ENCODE measurements at regions not wholly inside any gene's neighbourhood (a gene's known extent, or its start where the extent isn't known, plus 50 kb on each side); places are given as distances from the start of the nearest gene placed in this dataset.
"Not testable (repeated sequence)": the region's sequence is repeated elsewhere in the genome, so short reads cannot be mapped to it uniquely, and the experiment has no call there.

GRCh38 chr4:18421519-18421918, 400.0 kb upstream of the LCORL start:
- Histone ChIP-seq H3K4me3 (ENCODE audit: low read length) (no peak overlapping the region), H3K36me3 (ENCODE audit: insufficient read depth, low read depth, low read length) (no peaks in the 10 kb centered on the region), H3K27me3 (ENCODE audit: insufficient read depth, low read length) (no peaks in the 10 kb centered on the region), H3K27ac (ENCODE audit: low read length) (no peak overlapping the region), H3K4me1 (ENCODE audit: insufficient read depth, low read length) (no peaks in the 10 kb centered on the region), H3K9ac (ENCODE audit: low read depth, low read length) (no peak overlapping the region), H3K9me3 (ENCODE audit: insufficient read depth, low read depth, low read length) (no peaks in the 10 kb centered on the region)

GRCh38 chr4:18419780-18420179, 398.2 kb upstream of the LCORL start:
- H3K4me3 ChIP-seq (ENCODE audit: low read length), result no peak overlapping the region
- no peaks in the 10 kb centered on the region for H3K4me1 ChIP-seq (ENCODE audit: insufficient read depth, low read length)
- H3K9ac ChIP-seq (ENCODE audit: low read depth, low read length), result no peak overlapping the region
- no peak overlapping the region for H3K27ac ChIP-seq (ENCODE audit: low read length)
- no peaks in the 10 kb centered on the region for H3K9me3 ChIP-seq (ENCODE audit: insufficient read depth, low read depth, low read length)
- H3K36me3 ChIP-seq (ENCODE audit: insufficient read depth, low read depth, low read length), result no peaks in the 10 kb centered on the region
- H3K27me3 ChIP-seq (ENCODE audit: insufficient read depth, low read length), result no peaks in the 10 kb centered on the region

- H3K36me3 ChIP-seq (ENCODE audit: insufficient read depth, low read depth, low read length); H3K4me1 ChIP-seq (ENCODE audit: insufficient read depth, low read length); H3K27ac ChIP-seq (ENCODE audit: low read length); H3K4me3 ChIP-seq (ENCODE audit: low read length); H3K9me3 ChIP-seq (ENCODE audit: insufficient read depth, low read depth, low read length); H3K27me3 ChIP-seq (ENCODE audit: insufficient read depth, low read length); H3K9ac ChIP-seq (ENCODE audit: low read depth, low read length): not testable (repeated sequence)
Observed at GRCh38 chr4:18418195-18418898, 396.8 kb upstream of the LCORL start.

- H3K4me1 ChIP-seq (ENCODE audit: insufficient read depth, low read length); H3K9me3 ChIP-seq (ENCODE audit: insufficient read depth, low read depth, low read length); H3K9ac ChIP-seq (ENCODE audit: low read depth, low read length); H3K27ac ChIP-seq (ENCODE audit: low read length); H3K4me3 ChIP-seq (ENCODE audit: low read length); H3K36me3 ChIP-seq (ENCODE audit: insufficient read depth, low read depth, low read length); H3K27me3 ChIP-seq (ENCODE audit: insufficient read depth, low read length): not testable (repeated sequence)
Observed at GRCh38 chr4:18417651-18418050, 396.1 kb upstream of the LCORL start.

GRCh38 chr4:18406264-18406663, 384.7 kb upstream of the LCORL start:
- H3K27me3 ChIP-seq (ENCODE audit: insufficient read depth, low read length), result no peaks in the 10 kb centered on the region
- H3K4me1 ChIP-seq (ENCODE audit: insufficient read depth, low read length), result no peaks in the 10 kb centered on the region
- no peaks in the 10 kb centered on the region for H3K36me3 ChIP-seq (ENCODE audit: insufficient read depth, low read depth, low read length)
- no peak overlapping the region for H3K4me3 ChIP-seq (ENCODE audit: low read length)
- no peaks in the 10 kb centered on the region for H3K9me3 ChIP-seq (ENCODE audit: insufficient read depth, low read depth, low read length)
- no peak overlapping the region for H3K27ac ChIP-seq (ENCODE audit: low read length)
- H3K9ac ChIP-seq (ENCODE audit: low read depth, low read length), result no peak overlapping the region

GRCh38 chr4:18405054-18405453, 383.5 kb upstream of the LCORL start:
- Histone ChIP-seq H3K4me3 (ENCODE audit: low read length) (no peak overlapping the region), H3K9me3 (ENCODE audit: insufficient read depth, low read depth, low read length) (no peaks in the 10 kb centered on the region), H3K27ac (ENCODE audit: low read length) (no peak overlapping the region), H3K9ac (ENCODE audit: low read depth, low read length) (no peak overlapping the region), H3K27me3 (ENCODE audit: insufficient read depth, low read length) (no peaks in the 10 kb centered on the region), H3K4me1 (ENCODE audit: insufficient read depth, low read length) (no peaks in the 10 kb centered on the region), H3K36me3 (ENCODE audit: insufficient read depth, low read depth, low read length) (no peaks in the 10 kb centered on the region)

GRCh38 chr4:18404642-18405041, 383.1 kb upstream of the LCORL start:
- no peaks in the 10 kb centered on the region for H3K4me1 ChIP-seq (ENCODE audit: insufficient read depth, low read length)
- no peaks in the 10 kb centered on the region for H3K9me3 ChIP-seq (ENCODE audit: insufficient read depth, low read depth, low read length)
- H3K27me3 ChIP-seq (ENCODE audit: insufficient read depth, low read length), result no peaks in the 10 kb centered on the region
- no peak overlapping the region for H3K27ac ChIP-seq (ENCODE audit: low read length)
- H3K9ac ChIP-seq (ENCODE audit: low read depth, low read length), result no peak overlapping the region
- H3K36me3 ChIP-seq (ENCODE audit: insufficient read depth, low read depth, low read length), result no peaks in the 10 kb centered on the region
- H3K4me3 ChIP-seq (ENCODE audit: low read length), result no peak overlapping the region

GRCh38 chr4:18403327-18403726, 381.8 kb upstream of the LCORL start:
- H3K27ac ChIP-seq (ENCODE audit: low read length), result no peak overlapping the region
- no peaks in the 10 kb centered on the region for H3K9me3 ChIP-seq (ENCODE audit: insufficient read depth, low read depth, low read length)
- no peak overlapping the region for H3K4me3 ChIP-seq (ENCODE audit: low read length)
- no peaks in the 10 kb centered on the region for H3K4me1 ChIP-seq (ENCODE audit: insufficient read depth, low read length)
- no peaks in the 10 kb centered on the region for H3K36me3 ChIP-seq (ENCODE audit: insufficient read depth, low read depth, low read length)
- no peaks in the 10 kb centered on the region for H3K27me3 ChIP-seq (ENCODE audit: insufficient read depth, low read length)
- H3K9ac ChIP-seq (ENCODE audit: low read depth, low read length), result no peak overlapping the region

- Histone ChIP-seq H3K9ac (ENCODE audit: low read depth, low read length) (no peak overlapping the region), H3K4me1 (ENCODE audit: insufficient read depth, low read length) (no peaks in the 10 kb centered on the region), H3K36me3 (ENCODE audit: insufficient read depth, low read depth, low read length) (no peaks in the 10 kb centered on the region), H3K4me3 (ENCODE audit: low read length) (no peak overlapping the region), H3K27me3 (ENCODE audit: insufficient read depth, low read length) (no peaks in the 10 kb centered on the region), H3K27ac (ENCODE audit: low read length) (no peak overlapping the region), H3K9me3 (ENCODE audit: insufficient read depth, low read depth, low read length) (no peaks in the 10 kb centered on the region)
Observed at GRCh38 chr4:18401868-18402267, 380.3 kb upstream of the LCORL start.

- H3K27me3 ChIP-seq (ENCODE audit: insufficient read depth, low read length), result no peaks in the 10 kb centered on the region
- H3K9me3 ChIP-seq (ENCODE audit: insufficient read depth, low read depth, low read length), result no peaks in the 10 kb centered on the region
- no peak overlapping the region for H3K27ac ChIP-seq (ENCODE audit: low read length)
- H3K4me1 ChIP-seq (ENCODE audit: insufficient read depth, low read length), result no peaks in the 10 kb centered on the region
- no peak overlapping the region for H3K9ac ChIP-seq (ENCODE audit: low read depth, low read length)
- no peak overlapping the region for H3K4me3 ChIP-seq (ENCODE audit: low read length)
- no peaks in the 10 kb centered on the region for H3K36me3 ChIP-seq (ENCODE audit: insufficient read depth, low read depth, low read length)
Observed at GRCh38 chr4:18401425-18401824, 379.9 kb upstream of the LCORL start.

GRCh38 chr4:18398661-18399060, 377.1 kb upstream of the LCORL start:
- Histone ChIP-seq H3K4me3 (ENCODE audit: low read length) (no peak overlapping the region), H3K36me3 (ENCODE audit: insufficient read depth, low read depth, low read length) (no peaks in the 10 kb centered on the region), H3K9me3 (ENCODE audit: insufficient read depth, low read depth, low read length) (no peaks in the 10 kb centered on the region), H3K9ac (ENCODE audit: low read depth, low read length) (no peak overlapping the region), H3K27me3 (ENCODE audit: insufficient read depth, low read length) (no peaks in the 10 kb centered on the region), H3K27ac (ENCODE audit: low read length) (no peak overlapping the region), H3K4me1 (ENCODE audit: insufficient read depth, low read length) (no peaks in the 10 kb centered on the region)

- no peak overlapping the region for H3K4me3 ChIP-seq (ENCODE audit: low read length)
- no peaks in the 10 kb centered on the region for H3K4me1 ChIP-seq (ENCODE audit: insufficient read depth, low read length)
- H3K9ac ChIP-seq (ENCODE audit: low read depth, low read length), result no peak overlapping the region
- H3K27ac ChIP-seq (ENCODE audit: low read length), result no peak overlapping the region
- H3K36me3 ChIP-seq (ENCODE audit: insufficient read depth, low read depth, low read length), result no peaks in the 10 kb centered on the region
- no peaks in the 10 kb centered on the region for H3K27me3 ChIP-seq (ENCODE audit: insufficient read depth, low read length)
- no peaks in the 10 kb centered on the region for H3K9me3 ChIP-seq (ENCODE audit: insufficient read depth, low read depth, low read length)
Observed at GRCh38 chr4:18397681-18398390, 376.3 kb upstream of the LCORL start.
